NCI-H1694 (cell line): ENCODE measurements at regions not wholly inside any gene's neighbourhood (a gene's known extent, or its start where the extent isn't known, plus 50 kb on each side); places are given as distances from the start of the nearest gene placed in this dataset.
"Not testable (repeated sequence)": the region's sequence is repeated elsewhere in the genome, so short reads cannot be mapped to it uniquely, and the experiment has no call there.

Experiments
- DNase-seq: peaks from one replicate; lab custom pipeline; 2025; lab: John Stamatoyannopoulos, UW

DNA sequence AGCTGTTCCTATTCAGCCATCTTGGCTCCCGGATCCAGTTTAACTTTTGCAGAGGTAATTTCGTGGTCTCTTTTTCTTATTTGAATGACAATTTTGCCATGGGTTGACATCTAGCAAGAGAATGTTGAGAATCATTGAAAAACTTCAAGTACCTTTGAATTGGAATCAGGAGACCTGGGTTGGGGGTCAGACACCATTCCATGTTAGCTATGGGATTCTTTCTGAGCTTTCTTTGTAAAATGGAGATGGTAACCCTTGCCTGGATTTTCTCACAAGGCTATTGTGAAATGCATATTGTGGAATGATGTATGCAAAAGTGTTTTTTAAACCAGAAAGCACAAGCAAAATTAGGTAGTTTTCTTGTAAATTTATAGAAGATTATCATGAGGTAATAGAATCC is 79.1 kb upstream of the HAND2 start:
- no peak for DNase-seq

GRCh38 chr4:173608632-173609031 is 78.6 kb upstream of the HAND2 start:
- DNase-seq = not testable (repeated sequence)

- no peak for DNase-seq
Measured at GRCh38 chr4:173591760-173592159, 61.7 kb upstream of the HAND2 start.

- DNase-seq = no peak
Measured at GRCh38 chr4:173590697-173591096, 60.7 kb upstream of the HAND2 start.

DNA sequence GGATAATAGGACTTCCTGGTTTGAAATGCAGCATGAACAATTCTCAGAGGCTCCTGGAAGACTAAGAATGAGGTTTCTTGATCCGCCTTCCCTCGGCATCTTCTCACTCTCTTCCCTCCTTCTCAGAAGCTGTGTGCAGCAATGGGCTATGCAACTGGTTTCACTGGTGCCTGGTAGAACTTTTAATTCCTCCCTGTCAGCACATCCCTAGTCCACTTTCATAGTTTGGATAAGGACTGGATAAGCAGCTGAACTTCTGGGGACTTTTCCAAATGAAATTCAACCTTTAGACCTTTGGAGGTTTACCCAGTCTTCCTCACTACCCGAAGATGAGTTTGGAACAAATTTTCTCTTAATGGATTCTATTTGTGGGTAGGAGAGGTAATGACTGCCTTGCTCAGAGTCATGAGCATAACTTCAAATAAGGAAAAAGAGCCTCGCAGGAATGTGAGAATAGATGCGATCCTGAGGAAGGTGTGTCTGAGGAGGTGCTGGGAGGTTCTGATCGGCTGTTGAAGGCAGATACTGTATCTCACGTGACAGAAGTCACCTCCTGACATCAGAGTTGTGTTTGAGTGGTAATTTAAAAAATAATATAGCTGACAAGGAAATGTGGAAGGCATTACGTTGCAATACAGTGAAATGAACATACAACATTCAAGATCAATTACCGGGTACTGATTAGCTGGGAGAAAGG is 56.0 kb upstream of the HAND2 start:
- DNase-seq = no peak

GRCh38 chr4:173584506-173584905 is 54.5 kb upstream of the HAND2 start:
- no peak for DNase-seq
